Erythroblast (primary cell): ENCODE measurements at regions not wholly inside any gene's neighbourhood (a gene's known extent, or its start where the extent isn't known, plus 50 kb on each side); places are given as distances from the start of the nearest gene placed in this dataset.
"Not testable (repeated sequence)": the region's sequence is repeated elsewhere in the genome, so short reads cannot be mapped to it uniquely, and the experiment has no call there.

Source experiments
- DNase-seq, 2 experiments: peaks; one replicate each; lab custom pipeline; 2025; lab: John Stamatoyannopoulos, UW
- GATA1 ChIP-seq: IDR thresholded peaks from 2 replicates; pipeline ENCODE4 v1.6.1; 2011; ENCODE audit warnings: low read depth, mild to moderate bottlenecking, control low read depth, low read length, moderate library complexity
- POLR2A ChIP-seq: IDR thresholded peaks from 2 replicates; pipeline ENCODE4 v1.6.1; 2011; ENCODE audit warnings: mild to moderate bottlenecking, low read length

DNA sequence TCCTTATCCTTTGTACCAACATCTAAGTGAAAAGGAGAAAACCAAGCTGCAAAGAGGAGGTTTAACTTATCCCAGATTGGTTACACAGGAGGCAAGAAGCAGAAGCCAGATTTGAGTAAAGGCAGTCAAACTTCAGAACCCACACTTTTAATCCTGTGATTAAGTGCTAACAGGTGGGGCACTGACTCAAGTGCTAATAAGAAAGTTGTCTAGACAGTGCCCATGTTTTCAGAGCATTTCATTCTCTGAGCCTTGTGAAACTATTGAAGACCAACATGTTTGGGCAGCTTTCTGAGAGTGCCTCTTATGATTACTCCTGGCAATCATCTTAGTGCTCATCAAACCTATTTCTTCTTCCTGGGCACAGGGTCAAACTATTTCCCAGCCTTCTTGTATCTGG, 380.8 kb downstream of the KCNRG start:
- no peak for TF ChIP-seq POLR2A
- TF ChIP-seq GATA1 = no peak
- DNase-seq = no peak

DNA sequence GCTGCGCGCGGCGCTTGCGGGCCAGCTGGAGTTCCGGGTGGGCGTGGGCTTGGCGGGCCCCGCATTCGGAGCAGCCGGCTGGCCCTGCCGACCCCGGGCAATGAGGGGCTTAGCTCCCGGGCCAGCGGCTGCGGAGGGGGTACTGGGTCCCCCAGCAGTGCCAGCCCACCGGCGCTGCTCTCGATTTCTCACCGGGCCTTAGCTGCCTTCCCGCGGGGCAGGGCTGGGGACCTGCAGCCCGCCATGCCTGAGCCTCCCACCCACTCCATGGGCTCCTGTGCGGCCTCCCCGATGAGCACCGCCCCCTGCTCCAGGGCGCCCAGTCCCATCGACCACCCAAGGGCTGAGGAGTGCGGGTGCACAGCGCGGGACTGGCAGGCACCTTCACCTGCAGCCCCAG, 381.4 kb downstream of the KCNRG start:
- not testable (repeated sequence) for DNase-seq

DNA sequence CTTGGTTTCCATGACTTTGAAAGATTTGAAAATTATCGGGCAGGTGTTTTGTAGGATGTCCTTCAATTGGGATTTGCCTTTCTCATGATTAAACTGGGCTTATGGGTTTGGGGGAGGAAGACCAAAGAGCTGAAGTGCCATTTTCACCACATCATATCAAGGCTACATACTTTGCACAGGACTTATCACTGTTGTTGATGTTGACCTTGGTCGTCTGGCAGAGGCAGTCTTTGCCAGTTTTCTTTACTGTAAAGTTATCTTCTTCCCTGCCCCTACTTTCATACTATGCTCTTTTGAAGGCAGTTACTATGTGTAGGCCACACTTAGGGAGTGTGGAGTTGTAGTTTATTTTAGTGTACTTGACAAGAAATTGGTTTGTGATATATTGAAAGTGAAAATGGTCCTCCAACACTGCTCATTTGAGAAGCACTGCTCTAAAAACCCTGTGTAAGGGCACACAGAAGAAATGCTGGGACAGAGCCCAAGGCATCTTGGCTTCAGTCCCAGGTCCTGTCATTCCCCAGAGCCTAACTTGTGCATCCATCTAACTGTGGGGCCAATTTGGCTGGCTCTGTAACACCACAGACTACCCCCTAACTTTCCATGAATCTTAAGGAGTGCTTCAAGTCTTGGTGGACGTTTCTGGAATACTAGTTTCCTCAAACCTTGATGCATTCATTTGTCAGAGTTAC, 384.9 kb downstream of the KCNRG start:
- TF ChIP-seq GATA1 = no peak
- TF ChIP-seq POLR2A = no peak
- no peak for DNase-seq

- DNase-seq = no peak
- TF ChIP-seq POLR2A (no peak), GATA1 (no peak)
Observed at GRCh38 chr13:50401049-50401505, 385.8 kb downstream of the KCNRG start.

- DNase-seq = no peak
Observed at GRCh38 chr13:50401721-50402465, 386.6 kb downstream of the KCNRG start.

DNA sequence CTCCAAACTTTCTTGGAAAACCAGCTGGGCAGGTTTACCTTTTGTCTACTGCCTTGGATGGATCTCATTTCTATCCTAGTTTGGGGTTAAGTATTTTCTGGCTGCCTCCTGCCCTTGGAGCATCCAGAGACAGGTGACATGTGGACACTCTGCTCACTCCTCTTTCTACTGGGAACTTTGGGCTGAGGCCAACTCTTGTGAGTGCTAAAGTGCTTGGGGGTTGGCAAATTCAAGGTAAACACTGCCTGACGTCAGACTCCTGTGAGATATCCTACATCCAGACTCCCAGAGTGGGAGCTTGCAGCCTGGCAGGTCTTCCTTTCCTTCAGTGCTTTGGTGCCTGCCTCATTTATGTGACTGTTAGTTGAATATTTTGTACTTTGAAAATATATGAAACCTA, 388.1 kb downstream of the KCNRG start:
- no peak for DNase-seq
- TF ChIP-seq GATA1 (no peak), POLR2A (no peak)

More at GRCh38 chr13:50401721-50402465, 386.6 kb downstream of the KCNRG start:
- TF ChIP-seq GATA1 (no peak), POLR2A (no peak)

DNA sequence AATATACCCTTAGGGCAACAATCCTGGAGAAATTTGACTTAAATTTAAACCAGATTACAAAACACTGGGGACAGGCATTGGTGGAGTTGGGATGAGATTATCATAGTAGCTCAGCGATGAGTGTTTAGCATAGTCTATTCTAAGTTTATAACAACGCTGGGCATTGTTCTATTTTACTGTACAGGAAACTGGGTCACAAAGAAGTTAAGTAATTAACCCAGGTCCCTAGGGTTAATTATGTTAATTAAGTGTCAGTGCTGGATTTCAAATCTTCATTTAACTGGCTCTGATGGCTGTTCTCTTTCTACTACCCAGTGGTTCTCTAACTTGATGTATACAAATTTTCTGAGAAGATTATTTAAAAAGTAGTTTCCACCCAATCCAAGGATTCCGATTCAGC, 388.9 kb downstream of the KCNRG start:
- no peak for DNase-seq
- no peak for TF ChIP-seq GATA1
- TF ChIP-seq POLR2A = no peak

DNA sequence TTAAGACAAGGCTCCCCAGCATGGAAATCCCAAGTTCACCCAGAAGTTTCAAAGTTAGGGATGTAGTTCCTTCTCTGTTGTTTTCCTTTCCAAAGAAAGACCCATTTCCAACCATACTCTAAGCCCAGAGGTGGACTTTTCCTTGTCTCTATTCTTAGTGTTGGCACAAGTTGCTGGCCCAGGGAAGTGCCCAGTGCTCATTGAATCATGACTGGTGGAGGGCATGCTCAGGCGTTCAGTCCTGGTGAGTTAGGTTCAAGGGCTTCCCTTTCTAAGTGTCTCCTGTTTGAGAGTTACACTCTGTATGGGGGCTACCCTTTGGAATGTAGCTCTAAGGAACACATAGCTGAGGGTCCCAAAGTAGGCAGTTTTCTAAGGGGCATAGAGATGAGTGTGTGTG, 389.5 kb downstream of the KCNRG start:
- no peak for DNase-seq
- TF ChIP-seq POLR2A = no peak
- no peak for TF ChIP-seq GATA1

- no peak for TF ChIP-seq GATA1
- TF ChIP-seq POLR2A = no peak
- no peak for DNase-seq
Observed at GRCh38 chr13:50406831-50407230, 391.6 kb downstream of the KCNRG start.

GRCh38 chr13:50408068-50408467, 392.8 kb downstream of the KCNRG start:
- no peak for DNase-seq
- TF ChIP-seq POLR2A (no peak), GATA1 (no peak)

- DNase-seq = no peak
- TF ChIP-seq GATA1 (no peak), POLR2A (no peak)
Observed at GRCh38 chr13:50409220-50409619, 394.0 kb downstream of the KCNRG start.

DNA sequence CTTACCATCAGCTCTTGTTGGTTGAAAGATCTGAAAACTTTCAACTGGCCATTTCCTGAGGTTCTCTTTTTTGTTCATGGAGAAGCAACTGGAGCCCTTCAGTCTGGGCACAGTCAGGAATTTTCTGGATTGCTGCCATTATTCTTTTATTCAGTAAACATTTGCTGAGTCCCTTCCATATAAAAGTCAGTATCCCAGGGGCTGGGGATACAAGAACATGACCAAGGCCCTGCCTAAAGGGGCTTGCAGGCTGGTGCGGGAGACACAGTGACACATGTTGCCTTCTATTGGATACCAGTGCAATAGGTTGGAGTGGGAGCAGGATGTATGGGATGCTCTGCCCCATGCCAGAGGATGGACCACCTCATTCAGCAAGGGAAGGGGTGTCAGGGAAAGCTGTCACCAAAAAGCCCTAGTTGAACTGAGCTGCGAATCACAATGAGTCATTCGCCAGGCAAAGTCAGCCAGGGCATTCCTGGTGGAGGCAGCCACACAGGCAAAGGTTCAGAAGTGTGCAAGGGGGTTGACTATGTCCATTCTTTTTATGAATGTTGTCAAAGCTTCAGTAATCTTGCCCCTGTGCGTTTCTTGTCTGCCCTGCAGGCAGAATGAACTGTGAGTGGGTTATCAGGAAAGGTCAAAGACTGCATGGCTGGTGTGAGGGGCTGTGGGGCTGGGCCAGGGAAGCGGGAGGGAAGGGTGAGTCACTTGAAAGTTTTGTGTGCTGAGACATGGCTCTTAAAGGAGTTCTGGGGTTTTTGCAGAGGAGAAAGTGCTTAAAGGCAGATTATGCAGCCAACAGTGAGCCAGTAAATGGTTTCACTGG, 395.9 kb downstream of the KCNRG start:
- TF ChIP-seq POLR2A = no peak
- no peak for TF ChIP-seq GATA1
- DNase-seq = no peak

DNA sequence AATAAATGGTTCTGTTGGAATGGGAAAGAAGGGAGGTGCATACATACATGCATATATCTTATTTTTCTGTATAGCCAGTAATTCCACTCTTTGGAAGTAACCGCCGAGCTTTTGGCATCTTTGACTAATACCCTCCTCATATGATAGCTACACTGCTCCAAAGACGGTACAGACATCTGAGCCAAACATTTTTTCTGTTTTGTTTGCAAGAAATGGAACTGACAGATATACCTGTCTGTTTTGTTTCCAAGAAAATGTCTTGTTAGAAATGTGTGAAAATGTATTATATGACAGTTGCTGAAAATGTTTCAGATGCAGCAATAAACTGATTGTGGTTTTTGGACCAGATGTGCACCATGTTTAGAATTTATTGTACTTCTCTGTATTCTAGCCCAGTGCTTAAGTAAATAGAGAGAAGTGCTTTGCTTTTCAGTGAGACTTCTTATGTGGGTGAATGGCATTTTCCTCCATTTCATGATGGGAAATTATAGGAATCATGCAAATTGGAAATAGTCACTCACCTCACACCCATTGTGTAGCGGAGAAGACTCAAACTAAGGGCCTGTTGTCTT, 396.9 kb downstream of the KCNRG start:
- no peak for DNase-seq
- TF ChIP-seq POLR2A (no peak), GATA1 (no peak)

DNA sequence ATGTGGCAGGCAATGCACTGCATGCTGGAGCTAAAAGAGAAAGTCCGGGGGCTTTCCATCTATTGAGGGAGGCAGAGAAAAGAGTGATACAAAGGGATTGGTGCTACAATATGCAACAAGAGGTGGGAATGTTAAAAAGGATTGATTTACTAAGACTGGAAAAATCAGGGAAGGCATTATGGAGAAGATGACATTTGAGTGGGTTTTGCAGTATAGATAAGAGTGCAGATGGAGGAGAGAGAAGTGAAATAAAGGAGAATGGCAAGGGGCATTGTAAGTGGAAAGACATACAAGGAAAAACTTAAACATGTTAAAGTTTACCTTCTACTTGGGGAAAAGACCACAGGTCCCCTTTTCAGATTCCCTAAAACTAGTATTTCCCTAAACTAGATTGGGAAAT, 399.4 kb downstream of the KCNRG start:
- no peak for TF ChIP-seq GATA1
- no peak for TF ChIP-seq POLR2A
- no peak for DNase-seq
